ENCODE measurements at regions not wholly inside any gene's neighbourhood (a gene's known extent, or its start where the extent isn't known, plus 50 kb on each side); places are given as distances from the start of the nearest gene placed in this dataset.

- TF ChIP-seq, protein P1, sequence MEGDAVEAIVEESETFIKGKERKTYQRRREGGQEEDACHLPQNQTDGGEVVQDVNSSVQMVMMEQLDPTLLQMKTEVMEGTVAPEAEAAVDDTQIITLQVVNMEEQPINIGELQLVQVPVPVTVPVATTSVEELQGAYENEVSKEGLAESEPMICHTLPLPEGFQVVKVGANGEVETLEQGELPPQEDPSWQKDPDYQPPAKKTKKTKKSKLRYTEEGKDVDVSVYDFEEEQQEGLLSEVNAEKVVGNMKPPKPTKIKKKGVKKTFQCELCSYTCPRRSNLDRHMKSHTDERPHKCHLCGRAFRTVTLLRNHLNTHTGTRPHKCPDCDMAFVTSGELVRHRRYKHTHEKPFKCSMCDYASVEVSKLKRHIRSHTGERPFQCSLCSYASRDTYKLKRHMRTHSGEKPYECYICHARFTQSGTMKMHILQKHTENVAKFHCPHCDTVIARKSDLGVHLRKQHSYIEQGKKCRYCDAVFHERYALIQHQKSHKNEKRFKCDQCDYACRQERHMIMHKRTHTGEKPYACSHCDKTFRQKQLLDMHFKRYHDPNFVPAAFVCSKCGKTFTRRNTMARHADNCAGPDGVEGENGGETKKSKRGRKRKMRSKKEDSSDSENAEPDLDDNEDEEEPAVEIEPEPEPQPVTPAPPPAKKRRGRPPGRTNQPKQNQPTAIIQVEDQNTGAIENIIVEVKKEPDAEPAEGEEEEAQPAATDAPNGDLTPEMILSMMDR (IDR thresholded peaks at IDR 0.05): no peak
- no peak for TF ChIP-seq POLR2A (IDR thresholded peaks at IDR 0.05)
- no peaks in the 10 kb centered on the region for H3K27me3 ChIP-seq
- no peak overlapping the region for H3K27ac ChIP-seq
- no peak for ATAC-seq
- no peaks in the 10 kb centered on the region for H3K36me3 ChIP-seq (replicated peaks in 1 of 2; ENCODE audit: insufficient read depth in 1 of 2, low read depth in 2 of 2)
- intact Hi-C loops (cut with DNase I): no loop called here
- H3K4me1 ChIP-seq: no peaks in the 10 kb centered on the region
- no peak overlapping the region for H3K4me3 ChIP-seq
- WGBS, 2 donors: 39 to 63% methylated on average over 2 of the region's 2 CpGs
- peaks cover 0 to 19% (median 0%) of the 10 kb centered on the region in 3 donors for H3K9me3 ChIP-seq
- DNase-seq: no peak
Measured at GRCh38 chr20:57079031-57080005, 187.1 kb downstream of the BMP7 start.

DNA sequence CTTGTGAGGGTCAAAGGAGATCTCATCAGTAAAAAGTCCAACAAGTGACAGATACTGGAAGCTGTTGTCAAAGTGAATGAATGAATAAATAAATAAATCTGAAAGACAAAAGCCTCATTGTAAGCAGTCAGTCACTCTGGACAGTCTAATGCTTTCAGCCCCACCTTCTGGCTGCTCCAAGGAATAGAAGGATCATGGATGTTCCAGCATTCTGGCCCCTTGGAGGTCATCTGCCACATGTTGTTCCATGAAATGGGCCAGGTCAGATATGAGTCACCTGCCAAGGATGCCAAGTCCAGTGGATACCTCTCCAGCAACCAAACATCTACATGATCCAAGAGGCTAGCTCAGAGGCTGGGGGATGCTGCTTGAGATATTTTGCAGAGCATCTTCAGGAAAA, 185.6 kb downstream of the BMP7 start:
- ATAC-seq (no peak), DNase-seq (no peak)
- intact Hi-C loops (cut with DNase I): no loop called here
- no peak overlapping the region for H3K27ac ChIP-seq
- TF ChIP-seq POLR2A (IDR thresholded peaks at IDR 0.05): no peak
- TF ChIP-seq, protein P1 (IDR thresholded peaks at IDR 0.05): no peak
- H3K4me1 ChIP-seq: no peaks in the 10 kb centered on the region
- peaks cover 0 to 19% (median 0%) of the 10 kb centered on the region in 3 donors for H3K9me3 ChIP-seq
- no peak overlapping the region for H3K4me3 ChIP-seq
- H3K36me3 ChIP-seq (replicated peaks in 1 of 2; ENCODE audit: insufficient read depth in 1 of 2, low read depth in 2 of 2): no peaks in the 10 kb centered on the region
- no peaks in the 10 kb centered on the region for H3K27me3 ChIP-seq

- H3K9me3 ChIP-seq: peaks cover 0 to 19% (median 0%) of the 10 kb centered on the region in 3 donors
- 51 to 53% methylated on average over 10 to 13 of the region's 13 CpGs for WGBS, 2 donors
- ATAC-seq (no peak), DNase-seq (no peak)
- no peak overlapping the region for H3K27ac ChIP-seq
- H3K4me3 ChIP-seq: no peak overlapping the region
- H3K27me3 ChIP-seq: no peaks in the 10 kb centered on the region
- no peaks in the 10 kb centered on the region for H3K36me3 ChIP-seq (replicated peaks in 1 of 2; ENCODE audit: insufficient read depth in 1 of 2, low read depth in 2 of 2)
- H3K4me1 ChIP-seq: no peaks in the 10 kb centered on the region
- intact Hi-C loops (cut with DNase I): no loop called here
- TF ChIP-seq POLR2A (IDR thresholded peaks at IDR 0.05): no peak
- TF ChIP-seq, protein P1 (IDR thresholded peaks at IDR 0.05): no peak
Measured at GRCh38 chr20:57082357-57082945, 184.0 kb downstream of the BMP7 start.

GRCh38 chr20:57083072-57083471, 183.4 kb downstream of the BMP7 start:
- intact Hi-C loops (cut with DNase I): no loop called here
- no peak for ATAC-seq
- TF ChIP-seq, protein P1 (IDR thresholded peaks at IDR 0.05): peak in 1 of 7 experiments; percentile 5
- TF ChIP-seq POLR2A (IDR thresholded peaks at IDR 0.05): no peak

More at GRCh38 chr20:57083072-57083471, 183.4 kb downstream of the BMP7 start:
- Histone ChIP-seq H3K4me1 (no peaks in the 10 kb centered on the region), H3K27me3 (peaks cover 0 to 4% of the 10 kb centered on the region in 2 donors), H3K36me3 (replicated peaks in 1 of 2; ENCODE audit: insufficient read depth in 1 of 2, low read depth in 2 of 2) (no peaks in the 10 kb centered on the region), H3K4me3 (no peak overlapping the region), H3K9me3 (peaks cover 0 to 16% (median 0%) of the 10 kb centered on the region in 3 donors), H3K27ac (no peak overlapping the region)
- WGBS, 2 donors: 59 to 68% methylated on average over 9 of the region's 9 CpGs
- no peak for DNase-seq
